PC-3 (cell line): ENCODE measurements at regions not wholly inside any gene's neighbourhood (a gene's known extent, or its start where the extent isn't known, plus 50 kb on each side); places are given as distances from the start of the nearest gene placed in this dataset.
A peak's percentile ranks its signal among the peaks of the same experiment; 100 is the strongest.

Source experiments
- ATAC-seq: fragments of 200-7000 bp; cut with Tn5 transposase; 2 replicates; pipeline ENCODE4 v1.9.1; 2020; ENCODE audit warnings: mild to moderate bottlenecking, moderate library complexity
- BruUV-seq: library from RNA; stranded (reverse); fragments of 400-500 nt; replicated peaks from 2 replicates; lab custom pipeline; 2021; lab: Mats Ljungman, UMichigan
- CTCF ChIA-PET: fragments of 300-600 bp; sonication (Branson Sonifier 250); formaldehyde crosslinking; loops from one replicate; lab custom pipeline; 2022; ENCODE audit warnings: antibody characterized with exemption; lab: Charles Lee
- POLR2A ChIA-PET: fragments of 300-600 bp; sonication (Branson Sonifier 250); formaldehyde crosslinking; loops from one replicate; lab custom pipeline; 2022; ENCODE audit warnings: antibody characterized with exemption; ENCODE audit not compliant: unreplicated experiment; lab: Charles Lee
- DNase-seq: peaks from one replicate; pipeline ENCODE4 v3.0.0-alpha.2; 2015
- H2AFZ ChIP-seq: fragments of 300-600 bp; sonication (generic); 2 replicates; pipeline ENCODE4 v1.6.0; 2016; ENCODE audit warnings: antibody characterized with exemption, low read length
- H3F3A ChIP-seq: fragments of 300-600 bp; sonication (generic); one replicate; pipeline ENCODE4 v1.6.0; 2017; ENCODE audit warnings: antibody characterized with exemption, low read length, control low read depth, mild to moderate bottlenecking; ENCODE audit not compliant: unreplicated experiment
- H3K27ac ChIP-seq: fragments of 300-600 bp; sonication (generic); 2 replicates; pipeline ENCODE4 v1.5.1; 2016; ENCODE audit warnings: mild to moderate bottlenecking, low read length
- H3K27me3 ChIP-seq: fragments of 300-600 bp; sonication (generic); 2 replicates; pipeline ENCODE4 v1.6.1; 2016; ENCODE audit warnings: low read length, mixed read lengths
- H3K36me3 ChIP-seq: fragments of 300-600 bp; sonication (generic); 2 replicates; pipeline ENCODE4 v1.6.1; 2016; ENCODE audit warnings: low read depth, mixed run types, low read length, mixed read lengths
- H3K4me1 ChIP-seq: fragments of 300-600 bp; sonication (generic); 2 replicates; pipeline ENCODE4 v1.5.1; 2016; ENCODE audit warnings: low read length; ENCODE audit not compliant: insufficient read depth
- H3K4me2 ChIP-seq: fragments of 300-600 bp; sonication (generic); 2 replicates; pipeline ENCODE4 v1.6.0; 2016; ENCODE audit warnings: low read length
- H3K4me3 ChIP-seq: fragments of 300-600 bp; sonication (generic); 2 replicates; pipeline ENCODE4 v1.5.1; 2016; ENCODE audit warnings: mild to moderate bottlenecking, low read length, mixed read lengths
- H3K79me2 ChIP-seq: fragments of 300-600 bp; sonication (generic); 2 replicates; pipeline ENCODE4 v1.6.1; 2017; ENCODE audit warnings: low read length, mixed read lengths
- H3K9ac ChIP-seq: fragments of 300-600 bp; sonication (generic); 2 replicates; pipeline ENCODE4 v1.6.0; 2016; ENCODE audit warnings: mild to moderate bottlenecking, low read length
- H3K9me2 ChIP-seq: fragments of 300-600 bp; sonication (generic); replicated peaks from 2 replicates; pipeline ENCODE4 v1.6.1; 2016; ENCODE audit warnings: mixed run types, low read length, mixed read lengths
- H3K9me3 ChIP-seq: fragments of 300-600 bp; sonication (generic); 2 replicates; pipeline ENCODE4 v1.6.1; 2016; ENCODE audit warnings: low read length, mixed read lengths
- H4K20me1 ChIP-seq: fragments of 300-600 bp; sonication (generic); 2 replicates; pipeline ENCODE4 v1.6.1; 2016; ENCODE audit warnings: low read length, mixed read lengths
- CTCF ChIP-seq: fragments of 300-600 bp; sonication (generic); conservative IDR thresholded peaks from 2 replicates; pipeline ENCODE4 v1.5.1; 2017; ENCODE audit warnings: antibody characterized with exemption, low read depth, mild to moderate bottlenecking, low read length
- EZH2 ChIP-seq: fragments of 300-600 bp; sonication (generic); IDR thresholded peaks from one replicate; pipeline ENCODE4 v1.6.1; 2017; ENCODE audit warnings: antibody characterized with exemption, mild to moderate bottlenecking, low read length; ENCODE audit not compliant: unreplicated experiment
- EZH2phosphoT487 ChIP-seq: fragments of 300-600 bp; sonication (generic); IDR thresholded peaks from 2 replicates; pipeline ENCODE4 v1.6.1; 2018; ENCODE audit warnings: mild to moderate bottlenecking, antibody characterized with exemption, low read length, borderline replicate concordance
- intact Hi-C: fragments of 100-400 bp; cut with micrococcal nuclease; formaldehyde crosslinking; loops from 2 replicates; pipeline ENCODE4 v1.9.0; 2023

GRCh38 chr20:10798811-10799210 lies 125.0 kb upstream of the JAG1 start:
- no peaks in the 10 kb centered on the region for H3K27me3 ChIP-seq
- H3K9ac ChIP-seq: no peak overlapping the region
- H3K4me1 ChIP-seq: peaks cover 8% of the 10 kb centered on the region; the same call in 1 of the 2 replicates
- intact Hi-C loops: no loop called here
- no peak overlapping the region for H3K27ac ChIP-seq
- H3K4me3 ChIP-seq: no peak overlapping the region
- H4K20me1 ChIP-seq: no peaks in the 10 kb centered on the region
- no peak for ATAC-seq
- H3K79me2 ChIP-seq: no peaks in the 10 kb centered on the region
- TF ChIP-seq CTCF (no peak), EZH2 (no peak), EZH2phosphoT487 (no peak)
- H2AFZ ChIP-seq: no peak overlapping the region
- H3K4me2 ChIP-seq: no peak overlapping the region
- CTCF ChIA-PET: interaction anchor here (0.5 kb wide), 1 partner anchor 110 kb away, joined by 3 read pairs; no protein-coding TSS in a partner anchor
- H3K36me3 ChIP-seq: no peaks in the 10 kb centered on the region
- no peaks in the 10 kb centered on the region for H3F3A ChIP-seq
- 0 out of 2 replicates have a peak, but pooled peaks cover 3% of the 10 kb centered on the region for H3K9me2 ChIP-seq
- POLR2A ChIA-PET: no interaction called here
- DNase-seq: peak; percentile 29
- BruUV-seq: no TSS peak
- H3K9me3 ChIP-seq: no peaks in the 10 kb centered on the region

- H3K4me2 ChIP-seq: no peak overlapping the region
- H3K4me3 ChIP-seq: no peak overlapping the region
- POLR2A ChIA-PET: no interaction called here
- 0 out of 2 replicates have a peak, but pooled peaks cover 3% of the 10 kb centered on the region for H3K9me2 ChIP-seq
- DNase-seq: no peak
- H3K79me2 ChIP-seq: no peaks in the 10 kb centered on the region
- intact Hi-C loops: no loop called here
- H3K4me1 ChIP-seq: peaks cover 8% of the 10 kb centered on the region; the same call in 1 of the 2 replicates
- no peaks in the 10 kb centered on the region for H3K27me3 ChIP-seq
- ATAC-seq: no peak
- no peak overlapping the region for H2AFZ ChIP-seq
- TF ChIP-seq EZH2phosphoT487 (no peak), CTCF (no peak), EZH2 (no peak)
- H3K9ac ChIP-seq: no peak overlapping the region
- no peak overlapping the region for H3K27ac ChIP-seq
- H3F3A ChIP-seq: no peaks in the 10 kb centered on the region
- CTCF ChIA-PET: no interaction called here
- no TSS peak for BruUV-seq
- H4K20me1 ChIP-seq: no peaks in the 10 kb centered on the region
- H3K9me3 ChIP-seq: no peaks in the 10 kb centered on the region
- no peaks in the 10 kb centered on the region for H3K36me3 ChIP-seq
Measured at GRCh38 chr20:10799735-10800134, 125.9 kb upstream of the JAG1 start.

- intact Hi-C loops: no loop called here
- Histone ChIP-seq H3K4me3 (no peak overlapping the region), H3K27ac (no peak overlapping the region), H3K36me3 (no peaks in the 10 kb centered on the region), H4K20me1 (no peaks in the 10 kb centered on the region), H3K27me3 (no peaks in the 10 kb centered on the region), H3K9ac (no peak overlapping the region), H3K4me2 (no peak overlapping the region), H3K4me1 (peaks cover 8% of the 10 kb centered on the region; the same call in 1 of the 2 replicates), H2AFZ (0 out of 2 replicates have a peak overlapping the region, but pooled peaks have one; percentile 12), H3F3A (no peaks in the 10 kb centered on the region), H3K9me3 (no peaks in the 10 kb centered on the region), H3K9me2 (0 out of 2 replicates have a peak, but pooled peaks cover 3% of the 10 kb centered on the region), H3K79me2 (no peaks in the 10 kb centered on the region)
- peak; percentile 23 for DNase-seq
- no TSS peak for BruUV-seq
- POLR2A ChIA-PET: no interaction called here
- TF ChIP-seq CTCF: no peak
- TF ChIP-seq EZH2phosphoT487: no peak
- TF ChIP-seq EZH2: no peak
- CTCF ChIA-PET: no interaction called here
- peak; percentile 51; the same call in 1 of the 2 replicates for ATAC-seq
Measured at GRCh38 chr20:10800288-10800687, 126.5 kb upstream of the JAG1 start.
